Stimulated activated CD8-positive, alpha-beta memory T cell treated with anti-CD3 and anti-CD28 coated beads, Interleukin-12 subunit alpha, Interleukin-12 subunit beta, amount 100 ng/mL, for 24 hours (primary cell): ENCODE measurements at regions not wholly inside any gene's neighbourhood (a gene's known extent, or its start where the extent isn't known, plus 50 kb on each side); places are given as distances from the start of the nearest gene placed in this dataset.
"Not testable (repeated sequence)": the region's sequence is repeated elsewhere in the genome, so short reads cannot be mapped to it uniquely, and the experiment has no call there.

Experiments used
- DNase-seq: peaks from one replicate; pipeline ENCODE4 v3.0.0-alpha.2; 2020; ENCODE audit errors: extremely low read depth

- DNase-seq: not testable (repeated sequence)
Observed at GRCh38 chr16:88148078-88148477, 196.8 kb downstream of the BANP start.

- DNase-seq: not testable (repeated sequence)
Observed at GRCh38 chr16:88148682-88149081, 197.4 kb downstream of the BANP start.

- not testable (repeated sequence) for DNase-seq
Observed at GRCh38 chr16:88149158-88149603, 197.9 kb downstream of the BANP start.

- not testable (repeated sequence) for DNase-seq
Observed at GRCh38 chr16:88149663-88150062, 198.4 kb downstream of the BANP start.

GRCh38 chr16:88150456-88151128 lies 199.4 kb downstream of the BANP start:
- not testable (repeated sequence) for DNase-seq

GRCh38 chr16:88151129-88151499 lies 199.9 kb downstream of the BANP start:
- DNase-seq: not testable (repeated sequence)

- not testable (repeated sequence) for DNase-seq
Observed at GRCh38 chr16:88151859-88152843, 200.9 kb downstream of the BANP start.

GRCh38 chr16:88152879-88153278 lies 201.6 kb downstream of the BANP start:
- DNase-seq: not testable (repeated sequence)

GRCh38 chr16:88153516-88153915 lies 202.3 kb downstream of the BANP start:
- not testable (repeated sequence) for DNase-seq

- not testable (repeated sequence) for DNase-seq
Observed at GRCh38 chr16:88154886-88155285, 203.7 kb downstream of the BANP start.

- not testable (repeated sequence) for DNase-seq
Observed at GRCh38 chr16:88155681-88156080, 204.4 kb downstream of the BANP start.

GRCh38 chr16:88156640-88157283 lies 205.5 kb downstream of the BANP start:
- DNase-seq: not testable (repeated sequence)

- DNase-seq: not testable (repeated sequence)
Observed at GRCh38 chr16:88157686-88158085, 206.5 kb downstream of the BANP start.

- DNase-seq: not testable (repeated sequence)
Observed at GRCh38 chr16:88158256-88159045, 207.2 kb downstream of the BANP start.

- DNase-seq: not testable (repeated sequence)
Observed at GRCh38 chr16:88159046-88159896, 208.0 kb downstream of the BANP start.

GRCh38 chr16:88159897-88160335 lies 208.7 kb downstream of the BANP start:
- DNase-seq: not testable (repeated sequence)

- DNase-seq: not testable (repeated sequence)
Observed at GRCh38 chr16:88161191-88161590, 210.0 kb downstream of the BANP start.

- DNase-seq: not testable (repeated sequence)
Observed at GRCh38 chr16:88161623-88162275, 210.5 kb downstream of the BANP start.

- not testable (repeated sequence) for DNase-seq
Observed at GRCh38 chr16:88162778-88163177, 211.5 kb downstream of the BANP start.
